ENCODE measurements at regions not wholly inside any gene's neighbourhood (a gene's known extent, or its start where the extent isn't known, plus 50 kb on each side); places are given as distances from the start of the nearest gene placed in this dataset.

GRCh38 chr4:43567644-43568043 is 675.1 kb downstream of the GRXCR1 start:
- no peak for TF ChIP-seq CTCF (IDR thresholded peaks at IDR 0.05)
- TF ChIP-seq POLR2A (IDR thresholded peaks at IDR 0.05) = no peak
- 73 to 74% methylated on average over 2 of the region's 2 CpGs for WGBS, 2 donors
- intact Hi-C loops (cut with DNase I) = no loop called here
- DNase-seq = no peak
- no peaks in the 10 kb centered on the region for H3K36me3 ChIP-seq (replicated peaks in 1 of 2; ENCODE audit: insufficient read depth in 1 of 2, low read depth in 2 of 2)
- H3K27ac ChIP-seq = no peak overlapping the region
- no peaks in the 10 kb centered on the region for H3K27me3 ChIP-seq
- no peaks in the 10 kb centered on the region for H3K9me3 ChIP-seq
- no peak overlapping the region for H3K4me3 ChIP-seq
- no peak for ATAC-seq
- no peaks in the 10 kb centered on the region for H3K4me1 ChIP-seq

GRCh38 chr4:43586813-43587212 is 694.3 kb downstream of the GRXCR1 start:
- no peak for ATAC-seq
- no peak for DNase-seq
- no peak overlapping the region for H3K27ac ChIP-seq
- no peaks in the 10 kb centered on the region for H3K4me1 ChIP-seq
- H3K4me3 ChIP-seq = no peak overlapping the region
- whole genome bisulfite sequencing, 2 donors = 42 to 50% methylated on average over 4 of the region's 4 CpGs
- no peaks in the 10 kb centered on the region for H3K9me3 ChIP-seq
- no peak for TF ChIP-seq POLR2A (IDR thresholded peaks at IDR 0.05)
- TF ChIP-seq CTCF (IDR thresholded peaks at IDR 0.05) = no peak
- no peaks in the 10 kb centered on the region for H3K36me3 ChIP-seq (replicated peaks in 1 of 2; ENCODE audit: insufficient read depth in 1 of 2, low read depth in 2 of 2)
- H3K27me3 ChIP-seq = no peaks in the 10 kb centered on the region
- intact Hi-C loops (cut with DNase I) = no loop called here

- WGBS, 2 donors = 71 to 88% methylated on average over 8 of the region's 8 CpGs
- Histone ChIP-seq H3K36me3 (replicated peaks in 1 of 2; ENCODE audit: insufficient read depth in 1 of 2, low read depth in 2 of 2) (no peaks in the 10 kb centered on the region), H3K4me3 (no peak overlapping the region), H3K27ac (no peak overlapping the region), H3K4me1 (no peaks in the 10 kb centered on the region), H3K27me3 (no peaks in the 10 kb centered on the region), H3K9me3 (no peaks in the 10 kb centered on the region)
- TF ChIP-seq CTCF (IDR thresholded peaks at IDR 0.05) = no peak
- TF ChIP-seq POLR2A (IDR thresholded peaks at IDR 0.05) = no peak
- intact Hi-C loops (cut with DNase I) = no loop called here
- ATAC-seq (no peak), DNase-seq (no peak)
Observed at GRCh38 chr4:43587758-43588157, 695.2 kb downstream of the GRXCR1 start.

GRCh38 chr4:43607400-43607799 is 714.9 kb downstream of the GRXCR1 start:
- H3K4me1 ChIP-seq = no peaks in the 10 kb centered on the region
- intact Hi-C loops (cut with DNase I) = no loop called here
- no peak overlapping the region for H3K4me3 ChIP-seq
- H3K9me3 ChIP-seq = no peaks in the 10 kb centered on the region
- no peaks in the 10 kb centered on the region for H3K36me3 ChIP-seq (replicated peaks in 1 of 2; ENCODE audit: insufficient read depth in 1 of 2, low read depth in 2 of 2)
- H3K27me3 ChIP-seq = no peaks in the 10 kb centered on the region
- TF ChIP-seq CTCF (IDR thresholded peaks at IDR 0.05) (no peak), POLR2A (IDR thresholded peaks at IDR 0.05) (no peak)
- ATAC-seq = no peak
- DNase-seq = no peak
- H3K27ac ChIP-seq = no peak overlapping the region

- TF ChIP-seq POLR2A (IDR thresholded peaks at IDR 0.05) (no peak), CTCF (IDR thresholded peaks at IDR 0.05) (no peak)
- Histone ChIP-seq H3K9me3 (no peaks in the 10 kb centered on the region), H3K27me3 (no peaks in the 10 kb centered on the region), H3K4me1 (no peaks in the 10 kb centered on the region), H3K27ac (no peak overlapping the region), H3K4me3 (no peak overlapping the region), H3K36me3 (replicated peaks in 1 of 2; ENCODE audit: insufficient read depth in 1 of 2, low read depth in 2 of 2) (no peaks in the 10 kb centered on the region)
- ATAC-seq (no peak), DNase-seq (no peak)
- WGBS, 2 donors = 43% methylated on average over 4 of the region's 4 CpGs
- intact Hi-C loops (cut with DNase I) = no loop called here
Observed at GRCh38 chr4:43607827-43608461, 715.4 kb downstream of the GRXCR1 start.

All from body of pancreas (tissue), 4 donors.